ENCODE measurements at regions not wholly inside any gene's neighbourhood (a gene's known extent, or its start where the extent isn't known, plus 50 kb on each side); places are given as distances from the start of the nearest gene placed in this dataset.

DNA sequence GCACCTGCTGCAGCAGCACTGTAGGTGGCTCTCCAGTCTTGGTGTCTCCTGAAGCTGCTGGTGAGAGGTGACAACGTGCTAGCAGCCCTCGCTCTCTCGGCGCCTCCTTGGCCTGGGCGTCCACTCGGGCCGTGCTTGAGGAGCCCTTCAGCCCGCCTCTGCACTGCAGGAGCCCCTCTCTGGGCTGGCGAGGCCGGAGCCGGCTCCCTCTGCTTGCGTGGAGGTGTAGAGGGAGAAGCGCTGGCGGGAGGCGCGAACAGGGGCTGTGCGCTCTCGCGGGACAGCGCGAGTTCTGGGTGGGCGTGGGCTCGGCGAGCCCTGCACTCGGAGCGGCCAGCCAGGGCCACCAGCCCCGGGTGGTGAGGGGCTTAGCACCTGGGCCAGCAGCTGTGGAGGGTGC, 62.2 kb upstream of the CNOT6 start:
- no peak for DNase-seq (ENCODE audit: low read depth)
- TF ChIP-seq, protein P1, sequence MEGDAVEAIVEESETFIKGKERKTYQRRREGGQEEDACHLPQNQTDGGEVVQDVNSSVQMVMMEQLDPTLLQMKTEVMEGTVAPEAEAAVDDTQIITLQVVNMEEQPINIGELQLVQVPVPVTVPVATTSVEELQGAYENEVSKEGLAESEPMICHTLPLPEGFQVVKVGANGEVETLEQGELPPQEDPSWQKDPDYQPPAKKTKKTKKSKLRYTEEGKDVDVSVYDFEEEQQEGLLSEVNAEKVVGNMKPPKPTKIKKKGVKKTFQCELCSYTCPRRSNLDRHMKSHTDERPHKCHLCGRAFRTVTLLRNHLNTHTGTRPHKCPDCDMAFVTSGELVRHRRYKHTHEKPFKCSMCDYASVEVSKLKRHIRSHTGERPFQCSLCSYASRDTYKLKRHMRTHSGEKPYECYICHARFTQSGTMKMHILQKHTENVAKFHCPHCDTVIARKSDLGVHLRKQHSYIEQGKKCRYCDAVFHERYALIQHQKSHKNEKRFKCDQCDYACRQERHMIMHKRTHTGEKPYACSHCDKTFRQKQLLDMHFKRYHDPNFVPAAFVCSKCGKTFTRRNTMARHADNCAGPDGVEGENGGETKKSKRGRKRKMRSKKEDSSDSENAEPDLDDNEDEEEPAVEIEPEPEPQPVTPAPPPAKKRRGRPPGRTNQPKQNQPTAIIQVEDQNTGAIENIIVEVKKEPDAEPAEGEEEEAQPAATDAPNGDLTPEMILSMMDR (conservative IDR thresholded peaks at IDR 0.05; ENCODE audit: low read depth, low read length), result no peak
- H3K4me3 ChIP-seq (ENCODE audit: low read depth, low read length), result no peak overlapping the region

DNA sequence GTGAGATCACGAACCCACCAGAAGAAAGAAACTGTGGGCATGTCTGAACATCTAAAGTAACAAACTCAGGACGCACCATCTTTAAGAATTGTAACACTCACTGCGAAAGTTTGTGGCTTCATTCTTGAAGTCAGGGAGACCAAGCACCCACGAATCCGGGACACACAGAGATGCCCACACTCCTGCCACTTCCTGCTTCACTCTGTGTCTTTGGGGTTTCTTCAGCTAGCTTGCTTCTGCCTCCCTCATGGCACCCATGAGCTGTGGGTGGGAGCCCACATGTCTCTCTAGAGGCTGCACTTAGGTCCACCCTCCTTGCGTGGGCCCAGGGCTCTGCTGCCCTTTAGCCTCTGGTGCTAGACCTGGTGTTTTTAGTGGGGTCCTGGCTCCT, 61.2 kb upstream of the CNOT6 start:
- no peak overlapping the region for H3K4me3 ChIP-seq (ENCODE audit: low read depth, low read length)
- TF ChIP-seq, protein P1 (conservative IDR thresholded peaks at IDR 0.05; ENCODE audit: low read depth, low read length), result no peak
- DNase-seq (ENCODE audit: low read depth), result no peak

DNA sequence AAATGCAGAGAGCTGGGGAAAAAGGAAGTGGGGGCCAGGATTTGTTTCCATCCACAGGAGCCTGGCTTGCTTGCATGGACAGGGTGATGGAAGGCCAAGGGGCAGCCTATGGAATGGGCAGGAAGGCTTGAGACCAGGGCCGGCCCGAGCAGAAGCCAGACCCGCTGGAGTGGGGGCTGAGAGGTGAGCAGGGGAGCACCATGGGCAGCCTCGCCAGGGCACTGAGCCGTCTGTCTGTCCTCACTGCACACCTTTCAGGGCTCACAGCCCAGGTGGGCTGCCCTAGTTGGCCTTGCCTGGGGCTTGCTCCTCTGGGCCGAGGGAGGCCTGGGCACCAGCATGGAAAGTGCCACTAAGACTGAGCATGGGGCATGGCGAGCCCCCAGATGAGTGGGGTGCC, 58.6 kb upstream of the CNOT6 start:
- no peak for DNase-seq (ENCODE audit: low read depth)
- H3K4me3 ChIP-seq (ENCODE audit: low read depth, low read length), result no peak overlapping the region
- TF ChIP-seq, protein P1 (conservative IDR thresholded peaks at IDR 0.05; ENCODE audit: low read depth, low read length), result no peak

DNA sequence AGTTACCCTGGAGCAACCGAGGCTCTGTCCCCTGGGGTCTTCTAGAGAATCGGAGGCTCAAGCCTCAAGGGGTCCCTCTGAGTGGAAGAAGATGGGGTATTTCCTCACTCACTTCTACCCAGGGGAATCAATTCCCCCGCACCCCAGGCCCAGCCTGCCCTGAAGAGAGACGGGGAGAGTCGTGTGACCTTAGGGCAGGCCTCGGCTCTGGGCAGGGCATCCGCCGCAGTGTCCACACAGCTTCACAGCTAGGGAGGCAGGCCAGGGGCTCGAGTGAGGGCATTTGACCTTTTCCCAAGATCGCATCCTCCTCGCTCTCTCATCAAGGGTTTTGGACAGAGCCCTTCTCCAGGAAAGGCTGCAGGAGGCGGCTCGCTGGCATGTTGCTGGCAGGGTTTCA, 57.9 kb upstream of the CNOT6 start:
- no peak for DNase-seq (ENCODE audit: low read depth)
- TF ChIP-seq, protein P1 (conservative IDR thresholded peaks at IDR 0.05; ENCODE audit: low read depth, low read length), result no peak
- no peak overlapping the region for H3K4me3 ChIP-seq (ENCODE audit: low read depth, low read length)

DNA sequence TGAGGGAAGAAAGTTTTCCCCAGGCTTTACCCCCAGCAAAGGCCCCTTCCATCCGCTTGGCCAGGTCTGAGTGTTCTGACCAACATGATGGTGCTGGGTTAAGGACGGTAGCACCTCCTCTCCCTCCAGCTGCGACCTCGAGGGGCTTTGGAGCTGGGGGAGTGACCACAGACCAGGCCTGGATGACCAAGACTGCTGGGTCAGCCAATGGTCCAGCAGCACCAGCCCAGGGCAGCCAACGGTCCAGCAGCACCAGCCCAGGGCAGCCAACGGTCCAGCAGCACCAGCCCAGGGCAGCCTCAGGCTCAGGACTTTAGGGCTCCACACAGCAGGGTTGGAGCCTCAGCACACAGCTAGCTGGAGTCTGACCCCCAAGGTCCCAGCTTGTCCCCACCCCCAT, 57.2 kb upstream of the CNOT6 start:
- no peak for DNase-seq (ENCODE audit: low read depth)
- no peak overlapping the region for H3K4me3 ChIP-seq (ENCODE audit: low read depth, low read length)
- TF ChIP-seq, protein P1 (conservative IDR thresholded peaks at IDR 0.05; ENCODE audit: low read depth, low read length), result no peak

DNA sequence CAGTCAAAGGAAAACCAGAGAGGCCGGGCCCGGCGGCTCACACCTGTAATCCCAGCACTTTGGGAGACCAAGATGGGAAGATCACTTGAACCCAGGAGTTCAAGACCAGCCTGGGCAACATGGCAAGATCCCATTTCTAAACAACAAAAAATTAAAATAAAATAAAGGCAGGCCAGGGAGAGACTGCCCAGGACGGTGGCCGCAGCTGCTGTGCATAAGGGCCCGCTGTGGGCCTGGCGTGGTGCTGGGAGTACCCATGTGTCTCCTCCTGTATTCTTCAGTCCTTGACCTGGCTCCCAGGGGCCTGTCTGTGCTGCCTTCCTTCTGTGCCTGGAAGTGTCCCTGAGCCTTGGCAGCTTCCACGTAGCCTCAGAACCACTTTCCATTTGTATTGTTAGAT, 56.8 kb upstream of the CNOT6 start:
- no peak for DNase-seq (ENCODE audit: low read depth)
- no peak overlapping the region for H3K4me3 ChIP-seq (ENCODE audit: low read depth, low read length)
- TF ChIP-seq, protein P1 (conservative IDR thresholded peaks at IDR 0.05; ENCODE audit: low read depth, low read length), result no peak

DNA sequence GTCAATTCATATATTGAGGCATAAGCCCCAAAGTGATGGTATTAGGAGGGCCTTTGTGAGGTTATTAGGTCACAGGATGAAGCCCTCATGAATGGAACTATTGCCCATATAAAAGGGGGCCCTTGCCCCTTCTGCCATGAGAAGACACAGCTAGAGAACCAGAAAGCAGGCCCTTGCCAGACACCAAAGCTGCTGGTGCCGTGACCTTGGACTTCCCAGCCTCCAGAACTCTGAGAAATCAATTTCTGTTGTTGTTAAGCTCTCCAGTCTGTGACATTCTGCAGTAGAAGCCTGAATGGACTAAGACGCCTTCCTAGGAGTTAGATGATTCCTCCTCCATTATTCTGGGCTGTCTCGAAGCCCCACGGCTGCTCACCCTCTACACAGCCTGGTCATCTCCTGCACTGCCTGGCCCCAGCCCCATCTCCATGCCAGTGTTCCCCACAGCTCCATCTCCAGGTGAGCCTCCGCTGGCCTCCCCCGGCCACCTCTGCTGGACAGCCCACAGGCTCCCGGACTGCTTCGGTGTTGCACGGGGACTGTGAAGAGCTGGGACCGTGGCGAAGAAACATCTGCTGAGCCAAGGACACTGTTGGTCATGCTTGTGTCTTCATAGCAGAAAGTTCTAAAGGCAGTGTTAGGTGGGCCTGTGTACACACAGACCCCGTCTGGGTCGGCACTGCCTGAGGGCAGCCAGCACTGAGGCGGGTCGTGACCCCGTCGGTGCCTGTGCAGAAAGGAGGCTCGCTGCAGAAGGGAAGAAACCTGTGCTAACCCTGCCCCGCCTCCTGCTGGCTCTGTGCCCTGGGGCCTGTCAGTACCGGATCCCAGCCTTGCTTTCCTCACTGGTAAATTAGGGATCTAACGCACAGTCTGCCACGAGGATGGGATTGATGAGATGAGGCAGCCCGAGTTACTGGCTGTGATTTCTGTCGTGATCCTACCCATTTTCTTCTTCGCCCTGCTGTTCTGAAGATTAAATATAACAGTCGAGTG, 55.1 kb upstream of the CNOT6 start:
- no peak overlapping the region for H3K4me3 ChIP-seq (ENCODE audit: low read depth, low read length)
- DNase-seq (ENCODE audit: low read depth), result no peak
- TF ChIP-seq, protein P1 (conservative IDR thresholded peaks at IDR 0.05; ENCODE audit: low read depth, low read length), result no peak

Data from epithelial cell of proximal tubule (primary cell).